GM12878 (cell line): ENCODE measurements at regions not wholly inside any gene's neighbourhood (a gene's known extent, or its start where the extent isn't known, plus 50 kb on each side); places are given as distances from the start of the nearest gene placed in this dataset.

Source experiments
- ATAC-seq: fragments of 200-7000 bp; cut with Tn5 transposase; 3 replicates; pipeline ENCODE4 v1.9.1; 2020; ENCODE audit warnings: mild to moderate bottlenecking, moderate library complexity
- BruUV-seq: library from RNA; stranded (reverse); fragments of 400-500 nt; replicated peaks from 2 replicates; lab custom pipeline; 2021; lab: Mats Ljungman, UMichigan
- CTCF ChIA-PET: fragments of 300-600 bp; sonication (Branson Sonifier 250); formaldehyde crosslinking; extraction: SDS; loops from one replicate; lab custom pipeline; 2021; ENCODE audit warnings: inconsistent platforms; lab: Yijun Ruan, JAX
- POLR2A ChIA-PET: fragments of 350-600 bp; formaldehyde crosslinking; extraction: SDS; loops from one replicate; lab custom pipeline; 2021; ENCODE audit warnings: inconsistent platforms; lab: Charles Lee
- RAD21 ChIA-PET: fragments of 300-600 bp; sonication (Branson Sonifier 250); formaldehyde crosslinking; loops from one replicate; lab custom pipeline; 2023; ENCODE audit warnings: antibody characterized with exemption; ENCODE audit not compliant: unreplicated experiment; lab: Charles Lee
- SMC1A ChIA-PET: fragments of 300-600 bp; sonication (Branson Sonifier 250); formaldehyde crosslinking; loops from one replicate; lab custom pipeline; 2023; ENCODE audit not compliant: unreplicated experiment, uncharacterized antibody; lab: Charles Lee
- DNase-seq: peaks from one replicate; pipeline ENCODE4 v3.0.0-alpha.2; 2011; ENCODE audit warnings: low read depth, low spot score
- FAIRE-seq: peaks from 3 replicates; lab custom pipeline; 2011; peaks lifted over from hg19 to GRCh38; lab: Jason Lieb, UNC
- H2AFZ ChIP-seq: 2 replicates; pipeline ENCODE4 v1.6.0; 2011; ENCODE audit warnings: low read depth, low read length, control low read depth; ENCODE audit not compliant: control insufficient read depth
- H3K27ac ChIP-seq: 2 replicates; pipeline ENCODE4 v1.5.1; 2011; ENCODE audit warnings: control low read depth; ENCODE audit not compliant: control insufficient read depth, insufficient read depth
- H3K27me3 ChIP-seq, 2 experiments: replicated peaks in 1 of 2; 2 replicates each; pipeline versions ENCODE4 v1.6.0 to v1.6.1; 2011; ENCODE audit warnings: low read length in 1 of 2; ENCODE audit not compliant: control insufficient read depth in 2 of 2, insufficient read depth in 2 of 2
- H3K36me3 ChIP-seq, 2 experiments: 2 replicates each; pipeline ENCODE4 v1.5.1; 2011; ENCODE audit warnings: low read length in 1 of 2; ENCODE audit not compliant: control insufficient read depth in 2 of 2, insufficient read depth in 2 of 2
- H3K4me1 ChIP-seq: 2 replicates; pipeline ENCODE4 v1.6.1; 2011; ENCODE audit warnings: mild to moderate bottlenecking, low read length, moderate library complexity, mixed read lengths; ENCODE audit not compliant: control insufficient read depth, insufficient read depth
- H3K4me2 ChIP-seq: 2 replicates; pipeline ENCODE4 v1.6.0; 2011; ENCODE audit warnings: control low read depth; ENCODE audit not compliant: control insufficient read depth, insufficient read depth
- H3K4me3 ChIP-seq: fragments of 200-600 bp; sonication (generic); 2 replicates; pipeline ENCODE4 v1.5.1; 2016
- H3K79me2 ChIP-seq: 2 replicates; pipeline ENCODE4 v1.6.0; 2011; ENCODE audit warnings: low read length; ENCODE audit not compliant: control insufficient read depth, insufficient read depth
- H3K9ac ChIP-seq: 2 replicates; pipeline ENCODE4 v1.8.0; 2011; ENCODE audit warnings: low read length, control low read depth, mixed read lengths; ENCODE audit not compliant: control insufficient read depth, insufficient read depth
- H3K9me3 ChIP-seq: replicated peaks from 3 replicates; pipeline ENCODE4 v1.5.1; 2011; ENCODE audit warnings: mild to moderate bottlenecking, low read length; ENCODE audit not compliant: control insufficient read depth, insufficient read depth
- H4K20me1 ChIP-seq: 2 replicates; pipeline ENCODE4 v1.6.0; 2011; ENCODE audit not compliant: control insufficient read depth, insufficient read depth
- CHD4 ChIP-seq: fragments of 200-600 bp; sonication (generic); IDR thresholded peaks from 2 replicates; pipeline ENCODE4 v1.6.1; 2016; ENCODE audit warnings: mild to moderate bottlenecking
- CREM ChIP-seq: IDR thresholded peaks from 2 replicates; pipeline ENCODE4 v1.6.1; 2014; ENCODE audit warnings: antibody characterized with exemption, low read depth
- RAD51 ChIP-seq: fragments of 450-650 bp; IDR thresholded peaks from 2 replicates; pipeline ENCODE4 v1.6.1; 2016; ENCODE audit warnings: moderate library complexity, mild to moderate bottlenecking, inconsistent platforms
- RBBP5 ChIP-seq: fragments of 200-600 bp; sonication (generic); conservative IDR thresholded peaks from 2 replicates; pipeline ENCODE4 v1.6.1; 2016
- SIN3A ChIP-seq: IDR thresholded peaks from 2 replicates; pipeline ENCODE4 v1.6.1; 2012; ENCODE audit warnings: low read depth, low read length, improper control_type of control experiment
- WGBS: methylation state at CpG from one replicate; pipeline ENCODE4 v1.1.6; 2016; ENCODE audit warnings: low lambda C conversion rate; ENCODE audit not compliant: insufficient replicate concordance, insufficient coverage; ENCODE audit errors: missing lambda C conversion rate; 5-methylcytosine and 5-hydroxymethylcytosine counted together
- in situ Hi-C: fragments of 300-500 bp; cut with MboI; formaldehyde crosslinking; loops from 9 replicates; pipeline ENCODE4 v1.14.3; 2018; ENCODE audit warnings: mixed read lengths
- intact Hi-C: fragments of 100-400 bp; cut with micrococcal nuclease; formaldehyde crosslinking; loops from one replicate; pipeline ENCODE4 v1.14.2; 2022; ENCODE audit not compliant: unreplicated experiment
- TF ChIP-seq, protein P1 (sequence below): IDR thresholded peaks from 2 replicates; pipeline ENCODE4 v1.6.1; 2011; ENCODE audit warnings: borderline replicate concordance, low read depth, mild to moderate bottlenecking, moderate library complexity, low read length; ENCODE audit not compliant: insufficient read depth, poor library complexity, severe bottlenecking
- TF ChIP-seq, protein P2 (sequence below): IDR thresholded peaks from 2 replicates; pipeline ENCODE4 v1.6.1; 2012; ENCODE audit warnings: low read length, inconsistent platforms
- TF ChIP-seq, protein P3 (sequence below): fragments of 450-650 bp; IDR thresholded peaks from 2 replicates; pipeline ENCODE4 v1.6.1; 2016; ENCODE audit warnings: mild to moderate bottlenecking
- TF ChIP-seq, protein P4 (sequence below): IDR thresholded peaks from 2 replicates; pipeline ENCODE4 v1.6.1; 2012; ENCODE audit warnings: low read depth, low read length, improper control_type of control experiment

DNA sequence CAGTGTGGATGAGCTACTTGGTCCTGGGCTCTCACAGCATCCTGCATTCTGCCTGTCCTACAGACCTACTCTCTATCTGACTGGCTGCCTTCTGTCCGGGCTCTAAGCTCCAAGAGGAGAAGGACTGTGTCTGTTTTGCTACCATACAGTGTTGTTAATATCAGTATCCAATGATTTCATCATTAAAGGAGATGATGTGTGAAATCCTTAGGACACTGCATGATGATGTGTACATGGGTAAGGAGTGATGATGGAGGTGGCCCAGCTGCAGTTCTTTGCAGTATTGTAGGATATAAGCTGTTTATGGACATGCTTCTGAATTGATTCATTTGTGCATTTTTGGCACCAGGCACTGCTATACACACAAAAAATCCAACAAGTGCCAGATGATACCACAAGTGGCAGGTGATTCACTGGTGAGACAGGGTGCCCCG, 536.9 kb upstream of the CDH11 start:
- Histone ChIP-seq H3K27me3 (no peaks in the 10 kb centered on the region), H3K4me2 (no peak overlapping the region), H2AFZ (no peak overlapping the region), H3K79me2 (no peaks in the 10 kb centered on the region), H3K4me1 (no peaks in the 10 kb centered on the region), H3K4me3 (no peak overlapping the region), H3K9me3 (no peaks in the 10 kb centered on the region), H3K36me3 (no peaks in the 10 kb centered on the region), H3K9ac (no peak overlapping the region)
- 6% methylated on average over 2 of the region's 2 CpGs for WGBS
- in situ Hi-C loops (no loop called here), intact Hi-C loops (no loop called here)
- ChIA-PET RAD21 (no interaction called here), SMC1A (no interaction called here)
- BruUV-seq = no TSS peak
- ATAC-seq (no peak), FAIRE-seq (no peak)
- TF ChIP-seq SIN3A = no peak
- TF ChIP-seq RAD51 = no peak
- TF ChIP-seq, protein P1, sequence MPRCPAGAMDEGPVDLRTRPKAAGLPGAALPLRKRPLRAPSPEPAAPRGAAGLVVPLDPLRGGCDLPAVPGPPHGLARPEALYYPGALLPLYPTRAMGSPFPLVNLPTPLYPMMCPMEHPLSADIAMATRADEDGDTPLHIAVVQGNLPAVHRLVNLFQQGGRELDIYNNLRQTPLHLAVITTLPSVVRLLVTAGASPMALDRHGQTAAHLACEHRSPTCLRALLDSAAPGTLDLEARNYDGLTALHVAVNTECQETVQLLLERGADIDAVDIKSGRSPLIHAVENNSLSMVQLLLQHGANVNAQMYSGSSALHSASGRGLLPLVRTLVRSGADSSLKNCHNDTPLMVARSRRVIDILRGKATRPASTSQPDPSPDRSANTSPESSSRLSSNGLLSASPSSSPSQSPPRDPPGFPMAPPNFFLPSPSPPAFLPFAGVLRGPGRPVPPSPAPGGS = no peak
- TF ChIP-seq, protein P2, sequence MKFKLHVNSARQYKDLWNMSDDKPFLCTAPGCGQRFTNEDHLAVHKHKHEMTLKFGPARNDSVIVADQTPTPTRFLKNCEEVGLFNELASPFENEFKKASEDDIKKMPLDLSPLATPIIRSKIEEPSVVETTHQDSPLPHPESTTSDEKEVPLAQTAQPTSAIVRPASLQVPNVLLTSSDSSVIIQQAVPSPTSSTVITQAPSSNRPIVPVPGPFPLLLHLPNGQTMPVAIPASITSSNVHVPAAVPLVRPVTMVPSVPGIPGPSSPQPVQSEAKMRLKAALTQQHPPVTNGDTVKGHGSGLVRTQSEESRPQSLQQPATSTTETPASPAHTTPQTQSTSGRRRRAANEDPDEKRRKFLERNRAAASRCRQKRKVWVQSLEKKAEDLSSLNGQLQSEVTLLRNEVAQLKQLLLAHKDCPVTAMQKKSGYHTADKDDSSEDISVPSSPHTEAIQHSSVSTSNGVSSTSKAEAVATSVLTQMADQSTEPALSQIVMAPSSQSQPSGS = no peak
- TF ChIP-seq RBBP5 = no peak
- TF ChIP-seq CREM = no peak
- TF ChIP-seq, protein P3, sequence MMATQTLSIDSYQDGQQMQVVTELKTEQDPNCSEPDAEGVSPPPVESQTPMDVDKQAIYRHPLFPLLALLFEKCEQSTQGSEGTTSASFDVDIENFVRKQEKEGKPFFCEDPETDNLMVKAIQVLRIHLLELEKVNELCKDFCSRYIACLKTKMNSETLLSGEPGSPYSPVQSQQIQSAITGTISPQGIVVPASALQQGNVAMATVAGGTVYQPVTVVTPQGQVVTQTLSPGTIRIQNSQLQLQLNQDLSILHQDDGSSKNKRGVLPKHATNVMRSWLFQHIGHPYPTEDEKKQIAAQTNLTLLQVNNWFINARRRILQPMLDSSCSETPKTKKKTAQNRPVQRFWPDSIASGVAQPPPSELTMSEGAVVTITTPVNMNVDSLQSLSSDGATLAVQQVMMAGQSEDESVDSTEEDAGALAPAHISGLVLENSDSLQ = no peak
- TF ChIP-seq CHD4 = no peak
- TF ChIP-seq, protein P4, sequence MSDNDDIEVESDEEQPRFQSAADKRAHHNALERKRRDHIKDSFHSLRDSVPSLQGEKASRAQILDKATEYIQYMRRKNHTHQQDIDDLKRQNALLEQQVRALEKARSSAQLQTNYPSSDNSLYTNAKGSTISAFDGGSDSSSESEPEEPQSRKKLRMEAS = no peak
- TF ChIP-seq, all 136 proteins: peak for 0
- ChIA-PET POLR2A (no interaction called here), CTCF (no interaction called here)
- no peak for DNase-seq
- Histone ChIP-seq H3K27ac (no peak overlapping the region), H4K20me1 (no peaks in the 10 kb centered on the region)
